Rectal smooth muscle tissue (tissue), 1 donor: ENCODE measurements at regions not wholly inside any gene's neighbourhood (a gene's known extent, or its start where the extent isn't known, plus 50 kb on each side); places are given as distances from the start of the nearest gene placed in this dataset.
"Not testable (repeated sequence)": the region's sequence is repeated elsewhere in the genome, so short reads cannot be mapped to it uniquely, and the experiment has no call there.

Experiments used
- H3K27ac ChIP-seq: one replicate; pipeline ENCODE4 v1.7.0; 2013; ENCODE audit warnings: low read depth, low read length, inconsistent platforms
- H3K27me3 ChIP-seq: one replicate; pipeline ENCODE4 v1.7.0; 2013; ENCODE audit warnings: low read length; ENCODE audit not compliant: control insufficient read depth, insufficient read depth
- H3K36me3 ChIP-seq: one replicate; pipeline ENCODE4 v1.7.0; 2013; ENCODE audit warnings: low read length; ENCODE audit not compliant: control insufficient read depth, insufficient read depth
- H3K4me1 ChIP-seq: one replicate; pipeline ENCODE4 v1.7.0; 2013; ENCODE audit warnings: low read length; ENCODE audit not compliant: control insufficient read depth, insufficient read depth
- H3K4me3 ChIP-seq: one replicate; pipeline ENCODE4 v1.7.0; 2013; ENCODE audit warnings: low read length
- H3K9ac ChIP-seq: one replicate; pipeline ENCODE4 v1.7.0; 2013; ENCODE audit warnings: low read length

GRCh38 chr1:70738624-70739023, 309.0 kb downstream of the PTGER3 start:
- Histone ChIP-seq H3K27me3 (no peaks in the 10 kb centered on the region), H3K4me3 (no peak overlapping the region), H3K4me1 (no peaks in the 10 kb centered on the region), H3K27ac (no peak overlapping the region), H3K36me3 (no peaks in the 10 kb centered on the region), H3K9ac (no peak overlapping the region)

GRCh38 chr1:70745199-70745598, 302.4 kb downstream of the PTGER3 start:
- Histone ChIP-seq H3K36me3 (no peaks in the 10 kb centered on the region), H3K27me3 (no peaks in the 10 kb centered on the region), H3K27ac (no peak overlapping the region), H3K9ac (no peak overlapping the region), H3K4me3 (no peak overlapping the region), H3K4me1 (no peaks in the 10 kb centered on the region)

GRCh38 chr1:70746062-70746461, 301.6 kb downstream of the PTGER3 start:
- H3K27me3 ChIP-seq, H3K27ac ChIP-seq, H3K4me1 ChIP-seq, H3K4me3 ChIP-seq, H3K36me3 ChIP-seq, H3K9ac ChIP-seq: not testable (repeated sequence)

- H3K27me3 ChIP-seq, H3K4me1 ChIP-seq, H3K36me3 ChIP-seq, H3K9ac ChIP-seq, H3K4me3 ChIP-seq, H3K27ac ChIP-seq: not testable (repeated sequence)
Observed at GRCh38 chr1:70747123-70747522, 300.5 kb downstream of the PTGER3 start.

GRCh38 chr1:70751676-70752287, 295.8 kb downstream of the PTGER3 start:
- H3K36me3 ChIP-seq, H3K27ac ChIP-seq, H3K9ac ChIP-seq, H3K4me1 ChIP-seq, H3K4me3 ChIP-seq, H3K27me3 ChIP-seq: not testable (repeated sequence)

GRCh38 chr1:70754701-70755100, 292.9 kb downstream of the PTGER3 start:
- no peak overlapping the region for H3K9ac ChIP-seq

GRCh38 chr1:70760154-70760553, 287.5 kb downstream of the PTGER3 start:
- Histone ChIP-seq H3K9ac (no peak overlapping the region), H3K4me3 (no peak overlapping the region), H3K27ac (no peak overlapping the region), H3K36me3 (no peaks in the 10 kb centered on the region), H3K4me1 (no peaks in the 10 kb centered on the region), H3K27me3 (no peaks in the 10 kb centered on the region)

More at GRCh38 chr1:70754701-70755100, 292.9 kb downstream of the PTGER3 start:
- Histone ChIP-seq H3K36me3 (no peaks in the 10 kb centered on the region), H3K4me1 (no peaks in the 10 kb centered on the region), H3K4me3 (no peak overlapping the region), H3K27ac (no peak overlapping the region), H3K27me3 (no peaks in the 10 kb centered on the region)

- Histone ChIP-seq H3K4me3 (no peak overlapping the region), H3K27me3 (no peaks in the 10 kb centered on the region), H3K36me3 (no peaks in the 10 kb centered on the region), H3K4me1 (no peaks in the 10 kb centered on the region), H3K9ac (no peak overlapping the region), H3K27ac (no peak overlapping the region)
Observed at GRCh38 chr1:70762386-70762785, 285.2 kb downstream of the PTGER3 start.

- no peak overlapping the region for H3K4me3 ChIP-seq
- H3K4me1 ChIP-seq = no peaks in the 10 kb centered on the region
- no peak overlapping the region for H3K9ac ChIP-seq
- H3K27ac ChIP-seq = no peak overlapping the region
- H3K36me3 ChIP-seq = no peaks in the 10 kb centered on the region
- no peaks in the 10 kb centered on the region for H3K27me3 ChIP-seq
Observed at GRCh38 chr1:70764747-70765146, 282.9 kb downstream of the PTGER3 start.

- Histone ChIP-seq H3K27me3 (no peaks in the 10 kb centered on the region), H3K27ac (no peak overlapping the region), H3K36me3 (no peaks in the 10 kb centered on the region), H3K4me3 (no peak overlapping the region), H3K4me1 (no peaks in the 10 kb centered on the region), H3K9ac (no peak overlapping the region)
Observed at GRCh38 chr1:70767377-70767776, 280.2 kb downstream of the PTGER3 start.

GRCh38 chr1:70768216-70768615, 279.4 kb downstream of the PTGER3 start:
- Histone ChIP-seq H3K4me1 (no peaks in the 10 kb centered on the region), H3K27ac (no peak overlapping the region), H3K27me3 (no peaks in the 10 kb centered on the region), H3K4me3 (no peak overlapping the region), H3K36me3 (no peaks in the 10 kb centered on the region), H3K9ac (no peak overlapping the region)

- H3K4me3 ChIP-seq = no peak overlapping the region
- no peaks in the 10 kb centered on the region for H3K27me3 ChIP-seq
- no peak overlapping the region for H3K27ac ChIP-seq
- no peak overlapping the region for H3K9ac ChIP-seq
- no peaks in the 10 kb centered on the region for H3K4me1 ChIP-seq
- no peaks in the 10 kb centered on the region for H3K36me3 ChIP-seq
Observed at GRCh38 chr1:70778056-70778762, 269.4 kb downstream of the PTGER3 start.

GRCh38 chr1:70778934-70779333, 268.7 kb downstream of the PTGER3 start:
- Histone ChIP-seq H3K4me3 (no peak overlapping the region), H3K36me3 (no peaks in the 10 kb centered on the region), H3K4me1 (no peaks in the 10 kb centered on the region), H3K27ac (no peak overlapping the region), H3K27me3 (no peaks in the 10 kb centered on the region), H3K9ac (no peak overlapping the region)
